A673 (cell line): ENCODE measurements at regions not wholly inside any gene's neighbourhood (a gene's known extent, or its start where the extent isn't known, plus 50 kb on each side); places are given as distances from the start of the nearest gene placed in this dataset.
A peak's percentile ranks its signal among the peaks of the same experiment; 100 is the strongest.
"Not testable (repeated sequence)": the region's sequence is repeated elsewhere in the genome, so short reads cannot be mapped to it uniquely, and the experiment has no call there.

Experiments used
- BruUV-seq: library from RNA; stranded (reverse); fragments of 400-500 nt; replicated peaks from 2 replicates; lab custom pipeline; 2021; lab: Mats Ljungman, UMichigan
- CTCF ChIA-PET: fragments of 300-600 bp; sonication (Branson Sonifier 250); formaldehyde crosslinking; loops from one replicate; lab custom pipeline; 2022; ENCODE audit warnings: antibody characterized with exemption; lab: Charles Lee
- POLR2A ChIA-PET: fragments of 300-600 bp; sonication (Branson Sonifier 250); formaldehyde crosslinking; loops from one replicate; lab custom pipeline; 2022; ENCODE audit warnings: antibody characterized with exemption; ENCODE audit not compliant: low non-redundant PET; lab: Charles Lee
- DNase-seq: peaks from one replicate; pipeline ENCODE4 v3.0.0-alpha.2; 2015; ENCODE audit warnings: low spot score
- H3K27ac ChIP-seq: fragments of 200-600 bp; sonication (generic); 2 replicates; pipeline ENCODE4 v1.5.1; 2016; ENCODE audit warnings: mixed run types, low read depth, mild to moderate bottlenecking, mixed read lengths, antibody characterized with exemption, low read length; ENCODE audit not compliant: poor library complexity, severe bottlenecking
- H3K27me3 ChIP-seq: fragments of 200-600 bp; sonication (generic); replicated peaks from 2 replicates; pipeline ENCODE4 v1.6.1; 2017; ENCODE audit warnings: mixed run types, low read depth, mild to moderate bottlenecking, mixed read lengths, antibody characterized with exemption, low read length; ENCODE audit not compliant: insufficient read depth, poor library complexity
- H3K36me3 ChIP-seq: fragments of 200-600 bp; sonication (generic); 2 replicates; pipeline ENCODE4 v1.6.1; 2016; ENCODE audit warnings: mixed run types, mild to moderate bottlenecking, mixed read lengths, antibody characterized with exemption, low read length; ENCODE audit not compliant: insufficient read depth, poor library complexity, severe bottlenecking
- H3K4me1 ChIP-seq: fragments of 200-600 bp; sonication (generic); 2 replicates; pipeline ENCODE4 v1.6.1; 2017; ENCODE audit warnings: mixed run types, mild to moderate bottlenecking, mixed read lengths, antibody characterized with exemption, low read length; ENCODE audit not compliant: insufficient read depth, poor library complexity, severe bottlenecking
- H3K4me3 ChIP-seq: fragments of 200-600 bp; sonication (generic); 2 replicates; pipeline ENCODE4 v1.5.1; 2016; ENCODE audit warnings: low read depth, mixed run types, mild to moderate bottlenecking, mixed read lengths, low read length; ENCODE audit not compliant: poor library complexity, severe bottlenecking
- H3K9me3 ChIP-seq: fragments of 200-600 bp; sonication (generic); 2 replicates; pipeline ENCODE4 v1.6.1; 2016; ENCODE audit warnings: mixed run types, low read depth, mild to moderate bottlenecking, mixed read lengths, antibody characterized with exemption, low read length; ENCODE audit not compliant: poor library complexity, severe bottlenecking
- CTCF ChIP-seq: fragments of 300-800, 200-600 bp; sonication (generic); conservative IDR thresholded peaks from 2 replicates; pipeline ENCODE4 v1.5.1; 2017; ENCODE audit warnings: low read depth, mild to moderate bottlenecking, antibody characterized with exemption, low read length, moderate library complexity, mixed read lengths
- EZH2 ChIP-seq: fragments of 200-600 bp; sonication (generic); IDR thresholded peaks from 2 replicates; pipeline ENCODE4 v1.6.1; 2017; ENCODE audit warnings: borderline replicate concordance, low read depth, mild to moderate bottlenecking, mixed read lengths, antibody characterized with exemption, low read length; ENCODE audit not compliant: poor library complexity, severe bottlenecking
- intact Hi-C: fragments of 100-400 bp; cut with micrococcal nuclease; formaldehyde crosslinking; loops from one replicate; pipeline ENCODE4 v1.10.0; 2022; ENCODE audit not compliant: unreplicated experiment

GRCh38 chr5:162948677-162949076 is 488.7 kb upstream of the CCNG1 start:
- DNase-seq = no peak
- CTCF ChIA-PET = no interaction called here
- no peaks in the 10 kb centered on the region for H3K36me3 ChIP-seq
- BruUV-seq = no TSS peak
- H3K9me3 ChIP-seq = no peaks in the 10 kb centered on the region
- intact Hi-C loops = no loop called here
- no peaks in the 10 kb centered on the region for H3K27me3 ChIP-seq
- POLR2A ChIA-PET = no interaction called here
- no peak for TF ChIP-seq EZH2
- TF ChIP-seq CTCF = no peak
- no peak overlapping the region for H3K27ac ChIP-seq
- no peaks in the 10 kb centered on the region for H3K4me1 ChIP-seq
- no peak overlapping the region for H3K4me3 ChIP-seq

- Histone ChIP-seq H3K4me1 (no peaks in the 10 kb centered on the region), H3K36me3 (no peaks in the 10 kb centered on the region), H3K27ac (no peak overlapping the region), H3K27me3 (no peaks in the 10 kb centered on the region), H3K9me3 (no peaks in the 10 kb centered on the region), H3K4me3 (no peak overlapping the region)
- intact Hi-C loops = no loop called here
- no peak for DNase-seq
- POLR2A ChIA-PET = no interaction called here
- no peak for TF ChIP-seq EZH2
- 0 out of 2 replicates have a peak, but pooled peaks have one; percentile 19 for TF ChIP-seq CTCF
- BruUV-seq = no TSS peak
- CTCF ChIA-PET = no interaction called here
These were observed 480.8 kb upstream of the CCNG1 start for GRCh38 chr5:162956570-162956969.

GRCh38 chr5:162964144-162964543 is 473.3 kb upstream of the CCNG1 start:
- intact Hi-C loops, H3K27me3 ChIP-seq, POLR2A ChIA-PET, CTCF ChIA-PET, H3K9me3 ChIP-seq, DNase-seq, H3K36me3 ChIP-seq, H3K4me3 ChIP-seq, BruUV-seq, H3K27ac ChIP-seq, H3K4me1 ChIP-seq: not testable (repeated sequence)

GRCh38 chr5:162990063-162990462 is 447.3 kb upstream of the CCNG1 start:
- Histone ChIP-seq H3K9me3 (no peaks in the 10 kb centered on the region), H3K4me3 (no peak overlapping the region), H3K4me1 (no peaks in the 10 kb centered on the region), H3K36me3 (no peaks in the 10 kb centered on the region), H3K27ac (no peak overlapping the region), H3K27me3 (no peaks in the 10 kb centered on the region)
- CTCF ChIA-PET = no interaction called here
- BruUV-seq = no TSS peak
- TF ChIP-seq EZH2 (no peak), CTCF (no peak)
- intact Hi-C loops = no loop called here
- no peak for DNase-seq
- POLR2A ChIA-PET = no interaction called here
